Keratinocyte (primary cell): ENCODE measurements at regions not wholly inside any gene's neighbourhood (a gene's known extent, or its start where the extent isn't known, plus 50 kb on each side); places are given as distances from the start of the nearest gene placed in this dataset.

Source experiments
- DNase-seq: peaks from one replicate; pipeline ENCODE4 v3.0.0-alpha.2; 2011; ENCODE audit warnings: low read depth, missing footprints, low spot score
- FAIRE-seq: peaks from 2 replicates; lab custom pipeline; 2011; peaks lifted over from hg19 to GRCh38; lab: Jason Lieb, UNC
- H2AFZ ChIP-seq: 2 replicates; pipeline ENCODE4 v1.6.0; 2012; ENCODE audit warnings: low read length, control low read depth, inconsistent platforms; ENCODE audit not compliant: control insufficient read depth
- H3K27ac ChIP-seq: 2 replicates; pipeline ENCODE4 v1.5.1; 2011; ENCODE audit warnings: low read length; ENCODE audit not compliant: control insufficient read depth, insufficient read depth
- H3K27me3 ChIP-seq: 3 replicates; pipeline ENCODE4 v1.6.0; 2011; ENCODE audit warnings: low read length; ENCODE audit not compliant: control insufficient read depth, insufficient read depth; ENCODE audit errors: extremely low read depth
- H3K36me3 ChIP-seq, 2 experiments: 2 replicates in 1 of 2; 3 replicates in 1 of 2; pipeline ENCODE4 v1.5.1; 2011; ENCODE audit warnings: low read length in 2 of 2, mild to moderate bottlenecking in 1 of 2; ENCODE audit not compliant: control insufficient read depth in 2 of 2, insufficient read depth in 2 of 2; ENCODE audit errors: extremely low read depth in 1 of 2
- H3K4me1 ChIP-seq: 3 replicates; pipeline ENCODE4 v1.5.1; 2011; ENCODE audit warnings: low read length; ENCODE audit not compliant: control insufficient read depth, insufficient read depth; ENCODE audit errors: extremely low read depth
- H3K4me2 ChIP-seq: 3 replicates; pipeline ENCODE4 v1.6.0; 2011; ENCODE audit warnings: low read depth, low read length; ENCODE audit not compliant: control insufficient read depth, insufficient read depth; ENCODE audit errors: extremely low read depth
- H3K4me3 ChIP-seq, 3 experiments: fragments of 200-600 bp in 1 of 3; sonication (generic) in 1 of 3; 2 replicates in 2 of 3; 3 replicates in 1 of 3; pipeline ENCODE4 v1.5.1; 2011 to 2016; ENCODE audit warnings: low read length in 3 of 3, mild to moderate bottlenecking in 3 of 3, control low read depth in 2 of 3, inconsistent platforms in 1 of 3, low read depth in 1 of 3, mixed read lengths in 1 of 3, mixed run types in 1 of 3, moderate library complexity in 1 of 3; ENCODE audit not compliant: control insufficient read depth in 2 of 3, insufficient read depth in 2 of 3; ENCODE audit errors: extremely low read depth in 1 of 3
- H3K79me2 ChIP-seq: 2 replicates; pipeline ENCODE4 v1.6.0; 2012; ENCODE audit warnings: low read length; ENCODE audit not compliant: control insufficient read depth, insufficient read depth
- H3K9ac ChIP-seq: 3 replicates; pipeline ENCODE4 v1.6.0; 2011; ENCODE audit warnings: low read length; ENCODE audit not compliant: control insufficient read depth, insufficient read depth; ENCODE audit errors: extremely low read depth
- H3K9me1 ChIP-seq: 3 replicates; pipeline ENCODE4 v1.6.0; 2011; ENCODE audit warnings: low read length; ENCODE audit not compliant: control insufficient read depth, insufficient read depth; ENCODE audit errors: extremely low read depth
- H3K9me3 ChIP-seq: 2 replicates; pipeline ENCODE4 v1.5.1; 2012; ENCODE audit warnings: low read depth, low read length; ENCODE audit not compliant: control insufficient read depth
- H4K20me1 ChIP-seq: 3 replicates; pipeline ENCODE4 v1.6.0; 2011; ENCODE audit warnings: low read length; ENCODE audit not compliant: control insufficient read depth, insufficient read depth; ENCODE audit errors: extremely low read depth
- CTCF ChIP-seq, 3 experiments: IDR thresholded peaks in 1 of 3; conservative IDR thresholded peaks in 1 of 3; optimal IDR thresholded peaks in 1 of 3; 2 replicates in 2 of 3; 3 replicates in 1 of 3; pipeline versions ENCODE3 to v1.5.1; 2011; ENCODE audit warnings: low read length in 3 of 3, mild to moderate bottlenecking in 3 of 3, moderate library complexity in 2 of 3, control low read depth in 1 of 3, inconsistent platforms in 1 of 3; ENCODE audit not compliant: insufficient read depth in 2 of 3; ENCODE audit errors: extremely low read depth in 1 of 3
- EZH2 ChIP-seq: IDR thresholded peaks from one replicate; pipeline ENCODE4 v1.6.1; 2012; ENCODE audit warnings: inconsistent platforms, mild to moderate bottlenecking, low read length, moderate library complexity
- dilution Hi-C: fragments of 300-500 bp; cut with MboI; formaldehyde crosslinking; loops from one replicate; pipeline ENCODE4 v1.7.0; 2020; ENCODE audit warnings: low sequenced_read_pairs; ENCODE audit not compliant: extremely low pct_ligation_motif_present

GRCh38 chr20:19849341-19850197 is 91.5 kb downstream of the RIN2 start:
- Histone ChIP-seq H3K27ac (no peak overlapping the region), H3K9me1 (no peaks in the 10 kb centered on the region), H3K4me2 (no peak overlapping the region), H3K9me3 (no peaks in the 10 kb centered on the region), H3K27me3 (no peaks in the 10 kb centered on the region), H3K36me3 (no peaks in the 10 kb centered on the region), H3K4me3 (no peak overlapping the region), H2AFZ (no peak overlapping the region), H3K4me1 (no peaks in the 10 kb centered on the region), H4K20me1 (no peaks in the 10 kb centered on the region), H3K79me2 (no peaks in the 10 kb centered on the region), H3K9ac (no peak overlapping the region)
- DNase-seq = no peak
- TF ChIP-seq CTCF (optimal IDR thresholded peaks at IDR 0.05 in 1 of 3, IDR thresholded peaks at IDR 0.05 in 1 of 3, conservative IDR thresholded peaks at IDR 0.05 in 1 of 3; ENCODE audit: extremely low read depth in 1 of 3, insufficient read depth in 2 of 3, low read length in 3 of 3) (no peak), EZH2 (no peak)
- FAIRE-seq = no peak
- dilution Hi-C loops = no loop called here

GRCh38 chr20:19850198-19850533 is 92.1 kb downstream of the RIN2 start:
- Histone ChIP-seq H3K9me3 (no peaks in the 10 kb centered on the region), H3K9me1 (no peaks in the 10 kb centered on the region), H3K27ac (no peak overlapping the region), H4K20me1 (no peaks in the 10 kb centered on the region), H3K4me1 (no peaks in the 10 kb centered on the region), H3K4me3 (no peak overlapping the region), H3K4me2 (no peak overlapping the region), H2AFZ (no peak overlapping the region), H3K79me2 (no peaks in the 10 kb centered on the region), H3K27me3 (no peaks in the 10 kb centered on the region), H3K9ac (no peak overlapping the region), H3K36me3 (no peaks in the 10 kb centered on the region)
- dilution Hi-C loops = no loop called here
- no peak for TF ChIP-seq EZH2
- TF ChIP-seq CTCF (optimal IDR thresholded peaks at IDR 0.05 in 1 of 3, IDR thresholded peaks at IDR 0.05 in 1 of 3, conservative IDR thresholded peaks at IDR 0.05 in 1 of 3; ENCODE audit: extremely low read depth in 1 of 3, insufficient read depth in 2 of 3, low read length in 3 of 3) = no peak
- DNase-seq (no peak), FAIRE-seq (no peak)
